Endothelial cell of umbilical vein (primary cell): ENCODE measurements at regions not wholly inside any gene's neighbourhood (a gene's known extent, or its start where the extent isn't known, plus 50 kb on each side); places are given as distances from the start of the nearest gene placed in this dataset.

Experiments
- BruUV-seq: library from RNA; stranded (reverse); fragments of 400-500 nt; replicated peaks from 2 replicates; lab custom pipeline; 2021; lab: Mats Ljungman, UMichigan
- CTCF ChIA-PET: fragments of 300-600, 350-600 bp; sonication (Branson Sonifier 250); formaldehyde crosslinking; loops from one replicate; lab custom pipeline; 2021; ENCODE audit warnings: antibody characterized with exemption, inconsistent platforms; lab: Charles Lee
- POLR2A ChIA-PET: fragments of 300-600, 350-600 bp; sonication (Branson Sonifier 250); formaldehyde crosslinking; loops from one replicate; lab custom pipeline; 2021; ENCODE audit warnings: antibody characterized with exemption, inconsistent platforms; lab: Charles Lee
- DNase-seq: peaks from one replicate; pipeline ENCODE4 v3.0.0-alpha.2; 2011; ENCODE audit warnings: low read depth, low spot score
- FAIRE-seq: peaks from 2 replicates; lab custom pipeline; 2011; peaks lifted over from hg19 to GRCh38; lab: Jason Lieb, UNC
- H2AFZ ChIP-seq: 2 replicates; pipeline ENCODE4 v1.6.0; 2012; ENCODE audit warnings: low read depth, low read length, control low read depth, inconsistent platforms
- H3K27ac ChIP-seq: 2 replicates; pipeline ENCODE4 v1.5.1; 2011; ENCODE audit warnings: low read depth, mild to moderate bottlenecking, control low read depth, low read length, moderate library complexity; ENCODE audit not compliant: insufficient read depth
- H3K27me3 ChIP-seq, 2 experiments: 2 replicates each; pipeline versions ENCODE4 v1.6.0 to v1.6.1; 2011; ENCODE audit warnings: low read length in 2 of 2, mixed read lengths in 1 of 2; ENCODE audit not compliant: control insufficient read depth in 2 of 2, insufficient read depth in 2 of 2
- H3K36me3 ChIP-seq, 2 experiments: 2 replicates in 1 of 2; 3 replicates in 1 of 2; pipeline ENCODE4 v1.5.1; 2011; ENCODE audit warnings: low read length in 2 of 2, mild to moderate bottlenecking in 1 of 2, moderate library complexity in 1 of 2; ENCODE audit not compliant: control insufficient read depth in 2 of 2, insufficient read depth in 2 of 2; ENCODE audit errors: extremely low read depth in 1 of 2
- H3K4me1 ChIP-seq: 3 replicates; pipeline ENCODE4 v1.5.1; 2011; ENCODE audit warnings: mild to moderate bottlenecking, low read length; ENCODE audit not compliant: control insufficient read depth, insufficient read depth; ENCODE audit errors: extremely low read depth
- H3K4me2 ChIP-seq: 2 replicates; pipeline ENCODE4 v1.6.1; 2011; ENCODE audit warnings: low read length, control low read depth, mixed read lengths; ENCODE audit not compliant: insufficient read depth
- H3K4me3 ChIP-seq, 3 experiments: fragments of 200-600 bp in 1 of 3; sonication (generic), shearing (Covaris generic) in 1 of 3; replicated peaks in 1 of 3; 2 replicates each; pipeline ENCODE4 v1.5.1; 2011 to 2016; ENCODE audit warnings: control low read depth in 3 of 3, low read length in 3 of 3, mild to moderate bottlenecking in 2 of 3, inconsistent platforms in 1 of 3, low read depth in 1 of 3, moderate library complexity in 1 of 3; ENCODE audit not compliant: insufficient read depth in 1 of 3
- H3K79me2 ChIP-seq: 2 replicates; pipeline ENCODE4 v1.6.0; 2012; ENCODE audit warnings: low read length, inconsistent platforms; ENCODE audit not compliant: control insufficient read depth, insufficient read depth
- H3K9ac ChIP-seq: replicated peaks from 2 replicates; pipeline ENCODE3; 2011; ENCODE audit warnings: low read length, control low read depth; ENCODE audit not compliant: insufficient read depth; ENCODE audit errors: extremely low read depth
- H3K9me1 ChIP-seq: replicated peaks from 3 replicates; pipeline ENCODE4 v1.6.0; 2011; ENCODE audit warnings: mild to moderate bottlenecking, low read length; ENCODE audit not compliant: control insufficient read depth, insufficient read depth; ENCODE audit errors: extremely low read depth
- H3K9me3 ChIP-seq: replicated peaks from 2 replicates; pipeline ENCODE4 v1.5.1; 2012; ENCODE audit warnings: low read length, inconsistent platforms; ENCODE audit not compliant: control insufficient read depth, insufficient read depth
- H4K20me1 ChIP-seq: replicated peaks from 2 replicates; pipeline ENCODE3; 2011; ENCODE audit warnings: mild to moderate bottlenecking, low read length; ENCODE audit not compliant: control insufficient read depth, insufficient read depth; ENCODE audit errors: extremely low read depth
- EZH2 ChIP-seq: IDR thresholded peaks from 2 replicates; pipeline ENCODE4 v1.6.1; 2012; ENCODE audit warnings: borderline replicate concordance, low read depth, mild to moderate bottlenecking, moderate library complexity, low read length, inconsistent platforms; ENCODE audit not compliant: severe bottlenecking
- FOS ChIP-seq: IDR thresholded peaks from 2 replicates; pipeline ENCODE4 v1.6.1; 2011; ENCODE audit warnings: mild to moderate bottlenecking, low read length, moderate library complexity, borderline replicate concordance; ENCODE audit not compliant: insufficient read depth
- GATA2 ChIP-seq: IDR thresholded peaks from 2 replicates; pipeline ENCODE4 v1.7.0; 2011; ENCODE audit warnings: low read depth, mild to moderate bottlenecking, moderate library complexity, mixed read lengths, low read length; ENCODE audit not compliant: insufficient read length, insufficient read depth
- JUN ChIP-seq: IDR thresholded peaks from 2 replicates; pipeline ENCODE4 v1.6.1; 2011; ENCODE audit warnings: borderline replicate concordance, low read depth; ENCODE audit not compliant: insufficient read length, insufficient read depth
- MYC ChIP-seq: IDR thresholded peaks from one replicate; pipeline ENCODE4 v1.6.1; 2011; ENCODE audit warnings: mild to moderate bottlenecking, low read depth, low read length
- POLR2A ChIP-seq: IDR thresholded peaks from 2 replicates; pipeline ENCODE4 v1.6.1; 2012; ENCODE audit warnings: low read depth, mild to moderate bottlenecking, control low read depth, low read length
- POLR2AphosphoS5 ChIP-seq: IDR thresholded peaks from 2 replicates; pipeline ENCODE4 v1.6.1; 2012; ENCODE audit warnings: low read depth, mild to moderate bottlenecking, control low read depth, low read length, moderate library complexity; ENCODE audit not compliant: insufficient read depth
- dilution Hi-C: fragments of 300-500 bp; cut with MboI; formaldehyde crosslinking; loops from one replicate; pipeline ENCODE4 v1.15.0; 2019; ENCODE audit warnings: low sequenced_read_pairs; ENCODE audit not compliant: extremely low pct_ligation_motif_present
- intact Hi-C: fragments of 100-400 bp; cut with micrococcal nuclease; formaldehyde crosslinking; loops from one replicate; pipeline ENCODE4 v1.10.0; 2022
- TF ChIP-seq, protein P1 (sequence below), 2 donors: IDR thresholded peaks; 1 replicate in 1 of 2; 2 replicates in 1 of 2; pipeline ENCODE4 v1.5.1; 2011; ENCODE audit warnings: low read length in 2 of 2, mild to moderate bottlenecking in 2 of 2, moderate library complexity in 2 of 2, control low read depth in 1 of 2, inconsistent platforms in 1 of 2, low read depth in 1 of 2; ENCODE audit not compliant: insufficient read depth in 1 of 2; ENCODE audit errors: extremely low read depth in 1 of 2
- TF ChIP-seq, protein P2 (sequence below): IDR thresholded peaks from 2 replicates; pipeline ENCODE4 v1.6.1; 2011; ENCODE audit not compliant: insufficient read depth, insufficient read length

DNA sequence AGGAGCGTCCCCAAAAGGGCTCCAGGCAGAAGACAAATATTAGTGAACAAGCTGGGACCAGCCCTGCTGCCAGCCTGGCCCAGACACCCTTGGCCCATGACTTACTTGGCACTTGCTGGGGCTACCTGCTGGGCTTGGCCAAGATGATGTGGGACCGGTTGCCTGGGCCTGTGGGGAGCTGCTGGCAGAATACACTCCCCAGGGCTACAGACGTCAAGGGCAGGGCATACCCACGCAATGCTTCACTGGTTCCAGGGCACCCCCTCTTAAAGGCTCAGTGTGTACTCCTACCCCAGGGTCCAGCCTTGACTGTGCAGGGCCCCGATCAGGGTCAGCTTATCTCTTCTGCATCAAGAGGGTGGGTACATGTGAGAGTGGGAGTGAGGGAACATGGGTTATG, 106.5 kb upstream of the SLC2A1 start:
- dilution Hi-C loops: loop anchor here (25.0 kb wide), 1 partner anchor 153 kb away; no protein-coding TSS in a partner anchor

More for the DNA sequence above, 106.5 kb upstream of the SLC2A1 start:
- H4K20me1 ChIP-seq: no peaks in the 10 kb centered on the region
- TF ChIP-seq FOS (no peak), POLR2AphosphoS5 (no peak), MYC (no peak), POLR2A (no peak), JUN (no peak), GATA2 (no peak), EZH2 (no peak)
- TF ChIP-seq, protein P1, sequence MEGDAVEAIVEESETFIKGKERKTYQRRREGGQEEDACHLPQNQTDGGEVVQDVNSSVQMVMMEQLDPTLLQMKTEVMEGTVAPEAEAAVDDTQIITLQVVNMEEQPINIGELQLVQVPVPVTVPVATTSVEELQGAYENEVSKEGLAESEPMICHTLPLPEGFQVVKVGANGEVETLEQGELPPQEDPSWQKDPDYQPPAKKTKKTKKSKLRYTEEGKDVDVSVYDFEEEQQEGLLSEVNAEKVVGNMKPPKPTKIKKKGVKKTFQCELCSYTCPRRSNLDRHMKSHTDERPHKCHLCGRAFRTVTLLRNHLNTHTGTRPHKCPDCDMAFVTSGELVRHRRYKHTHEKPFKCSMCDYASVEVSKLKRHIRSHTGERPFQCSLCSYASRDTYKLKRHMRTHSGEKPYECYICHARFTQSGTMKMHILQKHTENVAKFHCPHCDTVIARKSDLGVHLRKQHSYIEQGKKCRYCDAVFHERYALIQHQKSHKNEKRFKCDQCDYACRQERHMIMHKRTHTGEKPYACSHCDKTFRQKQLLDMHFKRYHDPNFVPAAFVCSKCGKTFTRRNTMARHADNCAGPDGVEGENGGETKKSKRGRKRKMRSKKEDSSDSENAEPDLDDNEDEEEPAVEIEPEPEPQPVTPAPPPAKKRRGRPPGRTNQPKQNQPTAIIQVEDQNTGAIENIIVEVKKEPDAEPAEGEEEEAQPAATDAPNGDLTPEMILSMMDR (IDR thresholded peaks at IDR 0.05; ENCODE audit: extremely low read depth in 1 of 2, insufficient read depth in 1 of 2, low read depth in 1 of 2, low read length in 2 of 2): no peak
- TF ChIP-seq, protein P2, sequence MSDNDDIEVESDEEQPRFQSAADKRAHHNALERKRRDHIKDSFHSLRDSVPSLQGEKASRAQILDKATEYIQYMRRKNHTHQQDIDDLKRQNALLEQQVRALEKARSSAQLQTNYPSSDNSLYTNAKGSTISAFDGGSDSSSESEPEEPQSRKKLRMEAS: no peak
- no peaks in the 10 kb centered on the region for H3K9me3 ChIP-seq
- no peak overlapping the region for H3K27ac ChIP-seq
- H3K4me3 ChIP-seq: no peak overlapping the region
- intact Hi-C loops: loop anchor here (5.0 kb wide), 1 partner anchor 88 kb away; no protein-coding TSS in a partner anchor
- no peaks in the 10 kb centered on the region for H3K4me1 ChIP-seq
- H3K9me1 ChIP-seq: no peaks in the 10 kb centered on the region
- H3K9ac ChIP-seq: no peak overlapping the region
- FAIRE-seq: no peak
- H3K4me2 ChIP-seq: no peak overlapping the region
- ChIA-PET CTCF (interaction anchor here (1.3 to 3.2 kb wide), 4 partner anchors 8 to 152 kb away, joined by 3 to 18 read pairs (median 8); no protein-coding TSS in a partner anchor), POLR2A (no interaction called here)
- no peak overlapping the region for H2AFZ ChIP-seq
- no peaks in the 10 kb centered on the region for H3K79me2 ChIP-seq
- BruUV-seq: no TSS peak
- DNase-seq: no peak
- no peaks in the 10 kb centered on the region for H3K36me3 ChIP-seq
- no peaks in the 10 kb centered on the region for H3K27me3 ChIP-seq
